HepG2 (cell line): ENCODE measurements at regions not wholly inside any gene's neighbourhood (a gene's known extent, or its start where the extent isn't known, plus 50 kb on each side); places are given as distances from the start of the nearest gene placed in this dataset.

Source experiments
- ATAC-seq: fragments of 200-7000 bp; cut with Tn5 transposase; 3 replicates; pipeline ENCODE4 v1.9.1; 2020; ENCODE audit warnings: mild to moderate bottlenecking, moderate library complexity
- BruUV-seq: library from RNA; stranded (reverse); fragments of 400-500 nt; replicated peaks from 2 replicates; lab custom pipeline; 2021; lab: Mats Ljungman, UMichigan
- CTCF ChIA-PET: fragments of 300-600 bp; formaldehyde crosslinking; extraction: SDS; loops from one replicate; lab custom pipeline; 2021; ENCODE audit warnings: low total read pairs, inconsistent platforms, low intra/inter-chr PET ratio; lab: Yijun Ruan, JAX
- POLR2A ChIA-PET: fragments of 350-600 bp; sonication (Branson Sonifier 250); formaldehyde crosslinking; loops from one replicate; lab custom pipeline; 2020; ENCODE audit warnings: antibody characterized with exemption, inconsistent platforms; lab: Yijun Ruan, JAX
- DNase-seq: peaks from one replicate; pipeline ENCODE4 v3.0.0-alpha.2; 2015; ENCODE audit warnings: low spot score
- FAIRE-seq: peaks from 3 replicates; lab custom pipeline; 2011; peaks lifted over from hg19 to GRCh38; lab: Jason Lieb, UNC
- H2AFZ ChIP-seq: one replicate; pipeline ENCODE4 v1.6.1; 2011; ENCODE audit warnings: low read length, inconsistent platforms
- H3K27ac ChIP-seq: fragments of 300-600 bp; 3 replicates; pipeline ENCODE4 v1.8.0; 2011; ENCODE audit warnings: mixed run types, mild to moderate bottlenecking, mixed read lengths, low read length, inconsistent platforms; ENCODE audit not compliant: insufficient read depth; ENCODE audit errors: extremely low read length
- H3K27me3 ChIP-seq, 2 experiments: fragments of 200-600 bp in 1 of 2; 2 replicates in 1 of 2; 3 replicates in 1 of 2; pipeline versions ENCODE4 v1.6.0 to v1.8.0; 2011; ENCODE audit warnings: low read length in 2 of 2, mild to moderate bottlenecking in 2 of 2, moderate library complexity in 2 of 2, inconsistent platforms in 1 of 2; ENCODE audit not compliant: insufficient read depth in 2 of 2, control insufficient read depth in 1 of 2
- H3K36me3 ChIP-seq, 2 experiments: fragments of 200-600 bp in 1 of 2; replicated peaks in 1 of 2; 2 replicates in 1 of 2; 3 replicates in 1 of 2; pipeline versions ENCODE4 v1.5.1 to v1.8.0; 2011; ENCODE audit warnings: low read length in 2 of 2, inconsistent platforms in 1 of 2; ENCODE audit not compliant: insufficient read depth in 2 of 2, control insufficient read depth in 1 of 2
- H3K4me1 ChIP-seq: 2 replicates; pipeline ENCODE4 v1.5.1; 2012; ENCODE audit warnings: low read length, inconsistent platforms; ENCODE audit not compliant: insufficient read depth
- H3K4me2 ChIP-seq: 2 replicates; pipeline ENCODE4 v1.6.0; 2011; ENCODE audit warnings: low read depth, low read length, inconsistent platforms
- H3K4me3 ChIP-seq, 3 experiments: fragments of 200-600 bp in 1 of 3; sonication (generic), shearing (Covaris generic) in 1 of 3; replicated peaks in 1 of 3; 2 replicates each; pipeline ENCODE4 v1.5.1; 2011 to 2016; ENCODE audit warnings: low read length in 3 of 3, inconsistent platforms in 2 of 3, low read depth in 2 of 3, mild to moderate bottlenecking in 2 of 3, control low read depth in 1 of 3, mixed read lengths in 1 of 3; ENCODE audit not compliant: insufficient read depth in 1 of 3
- H3K79me2 ChIP-seq: one replicate; pipeline ENCODE4 v1.6.1; 2011; ENCODE audit warnings: low read length, inconsistent platforms; ENCODE audit not compliant: insufficient read depth
- H3K9ac ChIP-seq: 2 replicates; pipeline ENCODE4 v1.6.0; 2011; ENCODE audit warnings: mild to moderate bottlenecking, low read depth, low read length, inconsistent platforms; ENCODE audit not compliant: insufficient read depth
- H3K9me3 ChIP-seq: 2 replicates; pipeline ENCODE4 v1.5.1; 2012; ENCODE audit warnings: mild to moderate bottlenecking, low read length
- H4K20me1 ChIP-seq: 2 replicates; pipeline ENCODE4 v1.6.0; 2011; ENCODE audit warnings: inconsistent platforms, mild to moderate bottlenecking, low read length, moderate library complexity; ENCODE audit not compliant: insufficient read depth
- BRCA1 ChIP-seq: sonication (generic); formaldehyde crosslinking; IDR thresholded peaks from 2 replicates; pipeline ENCODE4 v1.4.0; 2020; ENCODE audit warnings: missing genetic modification reagents
- HOXA3 ChIP-seq: sonication (generic); formaldehyde crosslinking; IDR thresholded peaks from 2 replicates; pipeline ENCODE4 v1.5.0; 2020; ENCODE audit warnings: missing genetic modification reagents
- KMT2B ChIP-seq: IDR thresholded peaks from 2 replicates; pipeline ENCODE4 v1.6.1; 2016; ENCODE audit warnings: missing genetic modification reagents, missing compliant biosample characterization
- NAIF1 ChIP-seq: sonication (generic); formaldehyde crosslinking; IDR thresholded peaks from 2 replicates; pipeline ENCODE4 v1.5.0; 2020; ENCODE audit warnings: mild to moderate bottlenecking, missing genetic modification reagents, borderline replicate concordance
- NFIC ChIP-seq: IDR thresholded peaks from 2 replicates; pipeline ENCODE4 v1.6.1; 2012; ENCODE audit warnings: mild to moderate bottlenecking, low read length, inconsistent platforms
- POGK ChIP-seq: sonication (generic); formaldehyde crosslinking; conservative IDR thresholded peaks from 2 replicates; pipeline ENCODE4 v1.8.0; 2022; ENCODE audit warnings: mild to moderate bottlenecking, moderate library complexity, missing genetic modification reagents
- RFX5 ChIP-seq: IDR thresholded peaks from 2 replicates; pipeline ENCODE4 v1.6.1; 2011; ENCODE audit warnings: low read depth, low read length, improper control_type of control experiment
- TEF ChIP-seq: sonication (generic); formaldehyde crosslinking; IDR thresholded peaks from 2 replicates; pipeline ENCODE4 v1.5.0; 2020; ENCODE audit warnings: missing genetic modification reagents
- TIGD3 ChIP-seq: sonication (generic); formaldehyde crosslinking; IDR thresholded peaks from 2 replicates; pipeline ENCODE4 v1.5.1; 2020; ENCODE audit warnings: mild to moderate bottlenecking, missing genetic modification reagents, borderline replicate concordance
- ZBTB1 ChIP-seq: sonication (generic); formaldehyde crosslinking; IDR thresholded peaks from 2 replicates; pipeline ENCODE4 v1.4.0; 2020; ENCODE audit warnings: missing genetic modification reagents, borderline replicate concordance
- ZMAT3 ChIP-seq: sonication (generic); formaldehyde crosslinking; conservative IDR thresholded peaks from 2 replicates; pipeline ENCODE4 v1.7.0; 2021; ENCODE audit warnings: missing genetic modification reagents
- ZNF124 ChIP-seq: sonication (generic); formaldehyde crosslinking; IDR thresholded peaks from 2 replicates; pipeline ENCODE4 v1.4.0; 2020; ENCODE audit warnings: missing genetic modification reagents
- ZNF407 ChIP-seq: sonication (generic); formaldehyde crosslinking; IDR thresholded peaks from one replicate; pipeline ENCODE4 v1.5.1; 2020; ENCODE audit warnings: mild to moderate bottlenecking, missing genetic modification reagents; ENCODE audit errors: not compliant biosample characterization
- ZNF749 ChIP-seq: sonication (generic); formaldehyde crosslinking; IDR thresholded peaks from 2 replicates; pipeline ENCODE4 v1.8.0; 2022; ENCODE audit warnings: mild to moderate bottlenecking, missing genetic modification reagents, moderate library complexity, borderline replicate concordance
- WGBS: methylation state at CpG from one replicate; pipeline ENCODE4 v1.1.6; 2017; ENCODE audit warnings: low lambda C conversion rate; 5-methylcytosine and 5-hydroxymethylcytosine counted together
- in situ Hi-C: cut with HindIII; loops from 2 replicates; pipeline ENCODE4 v1.10.0; 2017; ENCODE audit warnings: low pct_unique_long_range_greater_than_20kb; ENCODE audit not compliant: extremely low pct_ligation_motif_present
- intact Hi-C: fragments of 100-400 bp; cut with micrococcal nuclease; formaldehyde crosslinking; loops from one replicate; pipeline ENCODE4 v1.10.0; 2022; ENCODE audit not compliant: unreplicated experiment

- no peak for FAIRE-seq
- ChIA-PET CTCF (no interaction called here), POLR2A (no interaction called here)
- H3K27ac ChIP-seq, result no peak overlapping the region
- in situ Hi-C loops, result no loop called here
- H3K9me3 ChIP-seq, result no peaks in the 10 kb centered on the region
- no peaks in the 10 kb centered on the region for H3K79me2 ChIP-seq
- H2AFZ ChIP-seq, result no peak overlapping the region
- BruUV-seq, result no TSS peak
- no peaks in the 10 kb centered on the region for H3K4me1 ChIP-seq
- TF ChIP-seq ZBTB1 (CRISPR knock-in tag) (no peak), ZNF124 (CRISPR knock-in tag) (no peak), ZNF749 (CRISPR knock-in tag) (no peak), ZNF407 (CRISPR knock-in tag) (no peak), TEF (CRISPR knock-in tag) (no peak), KMT2B (no peak), ZMAT3 (CRISPR knock-in tag) (no peak), BRCA1 (CRISPR knock-in tag) (no peak), TIGD3 (no peak), POGK (CRISPR knock-in tag) (no peak), HOXA3 (CRISPR knock-in tag) (no peak), NAIF1 (CRISPR knock-in tag) (no peak), NFIC (no peak), RFX5 (no peak)
- TF ChIP-seq, all 625 proteins: peak for 0
- intact Hi-C loops, result no loop called here
- Histone ChIP-seq H3K4me3 (no peak overlapping the region), H3K36me3 (no peaks in the 10 kb centered on the region), H3K9ac (no peak overlapping the region), H3K27me3 (no peaks in the 10 kb centered on the region), H4K20me1 (no peaks in the 10 kb centered on the region), H3K4me2 (no peak overlapping the region)
- ATAC-seq (no peak), DNase-seq (no peak)
- WGBS, result 0% methylated on average over 3 of the region's 3 CpGs
Observed at GRCh38 chr11:30150425-30150824, 80.4 kb upstream of the FSHB start.
